SK-N-SH (cell line): ENCODE measurements at regions not wholly inside any gene's neighbourhood (a gene's known extent, or its start where the extent isn't known, plus 50 kb on each side); places are given as distances from the start of the nearest gene placed in this dataset.

ENCODE experiments used
- CTCF ChIA-PET: fragments of 300-600, 350-600 bp; formaldehyde crosslinking; extraction: SDS; loops from one replicate; lab custom pipeline; 2021; lab: Yijun Ruan, JAX
- POLR2A ChIA-PET: fragments of 350-600 bp; sonication (Branson Sonifier 250); formaldehyde crosslinking; extraction: SDS; loops from one replicate; lab custom pipeline; 2020; ENCODE audit warnings: antibody characterized with exemption, inconsistent platforms; lab: Yijun Ruan, JAX
- DNase-seq: peaks from one replicate; pipeline ENCODE4 v3.0.0; 2012
- H2AFZ ChIP-seq: fragments of 200-600 bp; sonication (generic); 2 replicates; pipeline ENCODE4 v1.8.1; 2016; ENCODE audit warnings: antibody characterized with exemption, mild to moderate bottlenecking, low read depth
- H3F3A ChIP-seq: fragments of 200-600 bp; sonication (generic); replicated peaks from 2 replicates; pipeline ENCODE3; 2016; ENCODE audit warnings: antibody characterized with exemption, mild to moderate bottlenecking; ENCODE audit not compliant: insufficient read depth
- H3K27ac ChIP-seq, 2 experiments: fragments of 200-500 bp in 1 of 2; fragments of 200-600 bp in 1 of 2; sonication (Bioruptor generic) in 1 of 2; sonication (generic), shearing (Covaris generic) in 1 of 2; 2 replicates each; pipeline versions ENCODE4 v1.5.1 to v1.6.1; 2014 to 2016; ENCODE audit warnings: low read depth in 2 of 2, inconsistent platforms in 1 of 2, low read length in 1 of 2, mild to moderate bottlenecking in 1 of 2, mixed read lengths in 1 of 2
- H3K27me3 ChIP-seq: fragments of 200-600 bp; sonication (generic), shearing (Covaris generic); 2 replicates; pipeline ENCODE4 v1.6.1; 2016; ENCODE audit warnings: mixed run types; ENCODE audit not compliant: insufficient read depth
- H3K36me3 ChIP-seq, 2 experiments: fragments of 200-500 bp in 1 of 2; fragments of 200-600 bp in 1 of 2; sonication (Bioruptor generic) in 1 of 2; sonication (generic) in 1 of 2; replicated peaks in 1 of 2; 2 replicates each; pipeline versions ENCODE3 to v1.5.1; 2014 to 2016; ENCODE audit warnings: low read length in 1 of 2, mild to moderate bottlenecking in 1 of 2; ENCODE audit not compliant: insufficient read depth in 2 of 2, control insufficient read depth in 1 of 2
- H3K4me1 ChIP-seq, 2 experiments: fragments of 200-500 bp in 1 of 2; fragments of 200-600 bp in 1 of 2; sonication (Bioruptor generic) in 1 of 2; sonication (generic), shearing (Covaris generic) in 1 of 2; 2 replicates each; pipeline versions ENCODE4 v1.5.1 to v1.6.1; 2014 to 2016; ENCODE audit warnings: low read depth in 1 of 2, low read length in 1 of 2, mixed run types in 1 of 2; ENCODE audit not compliant: insufficient read depth in 2 of 2, control insufficient read depth in 1 of 2
- H3K4me2 ChIP-seq: fragments of 200-600 bp; sonication (generic), shearing (Covaris generic); 2 replicates; pipeline ENCODE4 v1.6.1; 2017; ENCODE audit warnings: mixed run types
- H3K4me3 ChIP-seq, 2 experiments: fragments of 200-500 bp in 1 of 2; fragments of 200-600 bp in 1 of 2; sonication (Bioruptor generic) in 1 of 2; sonication (generic), shearing (Covaris generic) in 1 of 2; 2 replicates each; pipeline versions ENCODE4 v1.5.1 to v1.8.1; 2014 to 2016; ENCODE audit warnings: low read depth in 2 of 2, inconsistent platforms in 1 of 2, low read length in 1 of 2, mild to moderate bottlenecking in 1 of 2, mixed read lengths in 1 of 2, moderate library complexity in 1 of 2
- H3K79me2 ChIP-seq: fragments of 200-600 bp; sonication (generic); 2 replicates; pipeline ENCODE4 v1.8.1; 2017; ENCODE audit warnings: mild to moderate bottlenecking; ENCODE audit not compliant: insufficient read depth
- H3K9ac ChIP-seq: fragments of 200-600 bp; sonication (generic); 2 replicates; pipeline ENCODE4 v1.6.1; 2017; ENCODE audit warnings: mixed run types
- H3K9me2 ChIP-seq: fragments of 200-600 bp; sonication (generic); 2 replicates; pipeline ENCODE4 v1.6.1; 2017; ENCODE audit warnings: mixed run types
- H3K9me3 ChIP-seq: fragments of 200-600 bp; sonication (generic); 2 replicates; pipeline ENCODE4 v1.6.1; 2017; ENCODE audit warnings: mixed run types, mild to moderate bottlenecking, moderate library complexity
- H4K20me1 ChIP-seq: fragments of 200-600 bp; sonication (generic); 2 replicates; pipeline ENCODE4 v1.6.1; 2017; ENCODE audit warnings: mild to moderate bottlenecking, mixed run types; ENCODE audit not compliant: insufficient read depth
- CHD2 ChIP-seq: fragments of 150-350 bp; IDR thresholded peaks from 2 replicates; pipeline ENCODE4 v1.6.1; 2018; ENCODE audit warnings: low read length; ENCODE audit not compliant: partially characterized antibody
- ELF1 ChIP-seq: IDR thresholded peaks from 2 replicates; pipeline ENCODE4 v1.4.0; 2012
- EP300 ChIP-seq, 2 experiments: IDR thresholded peaks; 2 replicates each; pipeline versions ENCODE4 v1.4.0 to v1.6.1; 2012; ENCODE audit warnings: borderline replicate concordance in 1 of 2, low read depth in 1 of 2, low read length in 1 of 2
- EZH2phosphoT487 ChIP-seq: fragments of 200-600 bp; sonication (generic); IDR thresholded peaks from 2 replicates; pipeline ENCODE4 v1.6.1; 2017; ENCODE audit warnings: low read depth, mixed run types, mild to moderate bottlenecking, antibody characterized with exemption, moderate library complexity, borderline replicate concordance
- FOSL2 ChIP-seq: IDR thresholded peaks from 2 replicates; pipeline ENCODE4 v1.4.0; 2012; ENCODE audit warnings: low read depth, mild to moderate bottlenecking, moderate library complexity, borderline replicate concordance
- FOXJ3 ChIP-seq: sonication (generic); formaldehyde crosslinking; IDR thresholded peaks from 2 replicates; pipeline ENCODE4 v1.5.1; 2020; ENCODE audit warnings: mild to moderate bottlenecking, missing genetic modification reagents
- GABPA ChIP-seq: IDR thresholded peaks from 2 replicates; pipeline ENCODE4 v1.4.0; 2012; ENCODE audit warnings: low read depth, mild to moderate bottlenecking
- GATA2 ChIP-seq: sonication (generic); formaldehyde crosslinking; IDR thresholded peaks from 2 replicates; pipeline ENCODE4 v1.5.0; 2020; ENCODE audit warnings: mild to moderate bottlenecking, missing genetic modification reagents
- JUND ChIP-seq: IDR thresholded peaks from 2 replicates; pipeline ENCODE4 v1.4.0; 2012
- MEF2A ChIP-seq: IDR thresholded peaks from 2 replicates; pipeline ENCODE4 v1.4.0; 2012; ENCODE audit warnings: low read depth, borderline replicate concordance
- MXI1 ChIP-seq: IDR thresholded peaks from 2 replicates; pipeline ENCODE4 v1.6.1; 2012; ENCODE audit warnings: mild to moderate bottlenecking, low read depth, low read length, improper control_type of control experiment
- RXRA ChIP-seq: IDR thresholded peaks from 2 replicates; pipeline ENCODE4 v1.4.0; 2012; ENCODE audit warnings: low read depth, mild to moderate bottlenecking, borderline replicate concordance
- SMC3 ChIP-seq: IDR thresholded peaks from 2 replicates; pipeline ENCODE4 v1.6.1; 2012; ENCODE audit warnings: low read depth, low read length, improper control_type of control experiment
- TEAD4 ChIP-seq: IDR thresholded peaks from 2 replicates; pipeline ENCODE4 v1.4.0; 2012; ENCODE audit warnings: mild to moderate bottlenecking, borderline replicate concordance; ENCODE audit not compliant: insufficient read depth
- USF1 ChIP-seq: IDR thresholded peaks from 2 replicates; pipeline ENCODE4 v1.4.0; 2012; ENCODE audit warnings: low read depth, borderline replicate concordance
- WGBS: methylation state at CpG from one replicate; pipeline ENCODE4 v1.1.6; 2017; ENCODE audit warnings: low lambda C conversion rate; 5-methylcytosine and 5-hydroxymethylcytosine counted together
- TF ChIP-seq, protein P1 (sequence below): fragments of 150-350 bp; IDR thresholded peaks from 2 replicates; pipeline ENCODE4 v1.6.1; 2017; ENCODE audit warnings: antibody characterized with exemption, low read length, low read depth, borderline replicate concordance
- TF ChIP-seq, protein P2 (sequence below): IDR thresholded peaks from 2 replicates; pipeline ENCODE4 v1.4.0; 2012; ENCODE audit warnings: low read depth
- TF ChIP-seq, protein P3 (sequence below): IDR thresholded peaks from 2 replicates; pipeline ENCODE4 v1.4.0; 2012; ENCODE audit warnings: low read depth, borderline replicate concordance

DNA sequence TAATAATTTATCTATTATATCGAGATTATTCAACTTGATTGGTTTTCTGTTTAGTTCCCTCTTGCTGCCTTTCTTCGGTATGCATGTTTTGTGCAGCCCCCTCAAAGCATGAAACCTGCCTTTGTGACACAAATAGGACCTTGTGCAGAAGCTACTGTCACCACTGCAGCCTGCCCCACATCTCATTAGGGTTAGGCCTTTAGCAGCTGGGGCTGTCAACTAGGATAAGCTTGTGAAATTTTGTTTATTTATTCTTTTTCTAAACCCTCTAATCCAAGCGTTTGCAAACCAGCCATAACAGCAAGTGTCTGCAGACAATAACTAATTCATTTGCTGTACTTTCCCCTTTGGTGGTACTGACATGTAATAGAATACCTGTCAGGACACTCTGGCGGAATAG lies 258.9 kb downstream of the RCHY1 start:
- POLR2A ChIA-PET: no interaction called here
- no peak overlapping the region for H3K9ac ChIP-seq
- no peaks in the 10 kb centered on the region for H4K20me1 ChIP-seq
- DNase-seq: no peak
- no peaks in the 10 kb centered on the region for H3K36me3 ChIP-seq
- H3K27me3 ChIP-seq: no peaks in the 10 kb centered on the region
- H3K4me3 ChIP-seq: no peak overlapping the region
- H3K27ac ChIP-seq: no peak overlapping the region
- H3K9me3 ChIP-seq: no peaks in the 10 kb centered on the region
- H3K79me2 ChIP-seq: no peaks in the 10 kb centered on the region
- H3F3A ChIP-seq: no peaks in the 10 kb centered on the region
- no peaks in the 10 kb centered on the region for H3K9me2 ChIP-seq
- 7% methylated on average over 4 of the region's 4 CpGs for WGBS
- TF ChIP-seq JUND (no peak), MXI1 (no peak), FOSL2 (no peak), USF1 (no peak), SMC3 (no peak), CHD2 (no peak), EZH2phosphoT487 (no peak), MEF2A (no peak), TEAD4 (no peak), GABPA (no peak), FOXJ3 (CRISPR knock-in tag) (no peak), ELF1 (no peak), RXRA (no peak), GATA2 (CRISPR knock-in tag) (no peak), EP300 (IDR thresholded peaks at IDR 0.05; ENCODE audit: borderline replicate concordance in 1 of 2, low read depth in 1 of 2, low read length in 1 of 2) (no peak)
- TF ChIP-seq, protein P1, sequence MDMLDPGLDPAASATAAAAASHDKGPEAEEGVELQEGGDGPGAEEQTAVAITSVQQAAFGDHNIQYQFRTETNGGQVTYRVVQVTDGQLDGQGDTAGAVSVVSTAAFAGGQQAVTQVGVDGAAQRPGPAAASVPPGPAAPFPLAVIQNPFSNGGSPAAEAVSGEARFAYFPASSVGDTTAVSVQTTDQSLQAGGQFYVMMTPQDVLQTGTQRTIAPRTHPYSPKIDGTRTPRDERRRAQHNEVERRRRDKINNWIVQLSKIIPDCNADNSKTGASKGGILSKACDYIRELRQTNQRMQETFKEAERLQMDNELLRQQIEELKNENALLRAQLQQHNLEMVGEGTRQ: no peak
- TF ChIP-seq, protein P2, sequence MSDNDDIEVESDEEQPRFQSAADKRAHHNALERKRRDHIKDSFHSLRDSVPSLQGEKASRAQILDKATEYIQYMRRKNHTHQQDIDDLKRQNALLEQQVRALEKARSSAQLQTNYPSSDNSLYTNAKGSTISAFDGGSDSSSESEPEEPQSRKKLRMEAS: no peak
- TF ChIP-seq, protein P3, sequence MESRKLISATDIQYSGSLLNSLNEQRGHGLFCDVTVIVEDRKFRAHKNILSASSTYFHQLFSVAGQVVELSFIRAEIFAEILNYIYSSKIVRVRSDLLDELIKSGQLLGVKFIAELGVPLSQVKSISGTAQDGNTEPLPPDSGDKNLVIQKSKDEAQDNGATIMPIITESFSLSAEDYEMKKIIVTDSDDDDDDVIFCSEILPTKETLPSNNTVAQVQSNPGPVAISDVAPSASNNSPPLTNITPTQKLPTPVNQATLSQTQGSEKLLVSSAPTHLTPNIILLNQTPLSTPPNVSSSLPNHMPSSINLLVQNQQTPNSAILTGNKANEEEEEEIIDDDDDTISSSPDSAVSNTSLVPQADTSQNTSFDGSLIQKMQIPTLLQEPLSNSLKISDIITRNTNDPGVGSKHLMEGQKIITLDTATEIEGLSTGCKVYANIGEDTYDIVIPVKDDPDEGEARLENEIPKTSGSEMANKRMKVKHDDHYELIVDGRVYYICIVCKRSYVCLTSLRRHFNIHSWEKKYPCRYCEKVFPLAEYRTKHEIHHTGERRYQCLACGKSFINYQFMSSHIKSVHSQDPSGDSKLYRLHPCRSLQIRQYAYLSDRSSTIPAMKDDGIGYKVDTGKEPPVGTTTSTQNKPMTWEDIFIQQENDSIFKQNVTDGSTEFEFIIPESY: no peak
- no peak overlapping the region for H3K4me2 ChIP-seq
- H3K4me1 ChIP-seq: no peaks in the 10 kb centered on the region
- CTCF ChIA-PET: no interaction called here
- H2AFZ ChIP-seq: peak overlapping the region; percentile 56; the same call in 1 of the 2 replicates
